Right lobe of liver (tissue), 4 donors: ENCODE measurements at regions not wholly inside any gene's neighbourhood (a gene's known extent, or its start where the extent isn't known, plus 50 kb on each side); places are given as distances from the start of the nearest gene placed in this dataset.

Experiments used
- CTCF ChIP-seq, 4 donors: fragments of 200-600 bp in 3 of 4; fragments of 450-650 bp in 1 of 4; IDR thresholded peaks; one replicate each; pipeline versions ENCODE4 v1.5.1 to v1.8.0; 2016 to 2022; ENCODE audit warnings: antibody characterized with exemption in 4 of 4, mild to moderate bottlenecking in 2 of 4
- POLR2A ChIP-seq: fragments of 450-650 bp; IDR thresholded peaks from one replicate; pipeline ENCODE4 v1.6.1; 2017; ENCODE audit warnings: antibody characterized with exemption, mild to moderate bottlenecking
- donor health status: DM: no; HTN: no; CAD: no.
- donor health status: DM: no; HTN: no; CAD: no.
- donor health status: DM: no; HTN: yes; CAD: no.

GRCh38 chr17:77467521-77467920 lies 326.8 kb downstream of the SEC14L1 start:
- no peak for TF ChIP-seq CTCF (IDR thresholded peaks at IDR 0.05)
- TF ChIP-seq POLR2A = no peak
